HEK293 (cell line): ENCODE measurements at regions not wholly inside any gene's neighbourhood (a gene's known extent, or its start where the extent isn't known, plus 50 kb on each side); places are given as distances from the start of the nearest gene placed in this dataset.

Source experiments
- CTCF ChIP-seq: fragments of 450-650 bp; formaldehyde crosslinking; IDR thresholded peaks from 2 replicates; pipeline ENCODE4 v1.5.1; 2016; ENCODE audit warnings: missing biosample characterization, missing genetic modification characterization
- KLF10 ChIP-seq: fragments of 450-650 bp; IDR thresholded peaks from 2 replicates; pipeline ENCODE4 v1.5.1; 2018; ENCODE audit warnings: missing biosample characterization, mild to moderate bottlenecking, missing genetic modification characterization
- PATZ1 ChIP-seq: fragments of 450-650 bp; formaldehyde crosslinking; IDR thresholded peaks from 2 replicates; pipeline ENCODE4 v1.5.1; 2016; ENCODE audit warnings: missing biosample characterization, missing genetic modification characterization
- PRDM2 ChIP-seq: fragments of 450-650 bp; formaldehyde crosslinking; IDR thresholded peaks from 2 replicates; pipeline ENCODE4 v1.5.1; 2016; ENCODE audit warnings: missing biosample characterization, missing genetic modification characterization, borderline replicate concordance
- SCRT2 ChIP-seq: fragments of 450-650 bp; formaldehyde crosslinking; IDR thresholded peaks from 2 replicates; pipeline ENCODE4 v1.5.1; 2016; ENCODE audit warnings: missing biosample characterization, missing genetic modification characterization
- TSHZ1 ChIP-seq: fragments of 450-650 bp; formaldehyde crosslinking; IDR thresholded peaks from 2 replicates; pipeline ENCODE4 v1.5.1; 2016; ENCODE audit warnings: missing biosample characterization, missing genetic modification characterization, borderline replicate concordance
- ZNF274 ChIP-seq, 2 experiments: fragments of 200-500 bp in 1 of 2; fragments of 450-650 bp in 1 of 2; sonication (Bioruptor generic) in 1 of 2; formaldehyde crosslinking in 1 of 2; IDR thresholded peaks; 2 replicates each; pipeline versions ENCODE4 v1.5.1 to v1.6.1; 2014 to 2016; ENCODE audit warnings: borderline replicate concordance in 1 of 2, inconsistent platforms in 1 of 2, low read length in 1 of 2, missing biosample characterization in 1 of 2, missing genetic modification characterization in 1 of 2
- ZNF510 ChIP-seq: fragments of 450-650 bp; formaldehyde crosslinking; IDR thresholded peaks from 2 replicates; pipeline ENCODE4 v1.5.1; 2018; ENCODE audit warnings: mild to moderate bottlenecking, missing genetic modification characterization, missing biosample characterization; ENCODE audit not compliant: insufficient replicate concordance
- ZNF518A ChIP-seq: fragments of 450-650 bp; formaldehyde crosslinking; conservative IDR thresholded peaks from 2 replicates; pipeline ENCODE4 v1.5.1; 2016; ENCODE audit warnings: low read depth, missing biosample characterization, missing genetic modification characterization
- ZNF521 ChIP-seq: fragments of 450-650 bp; formaldehyde crosslinking; IDR thresholded peaks from 2 replicates; pipeline ENCODE4 v1.5.1; 2017; ENCODE audit warnings: missing biosample characterization, mild to moderate bottlenecking, missing genetic modification characterization
- ZNF580 ChIP-seq: fragments of 450-650 bp; formaldehyde crosslinking; IDR thresholded peaks from 2 replicates; pipeline ENCODE4 v1.5.1; 2016; ENCODE audit warnings: missing biosample characterization, missing genetic modification characterization
- ZNF707 ChIP-seq: fragments of 450-650 bp; formaldehyde crosslinking; IDR thresholded peaks from 2 replicates; pipeline ENCODE4 v1.5.1; 2016; ENCODE audit warnings: missing biosample characterization, missing genetic modification characterization
- ZNF792 ChIP-seq: fragments of 450-650 bp; formaldehyde crosslinking; IDR thresholded peaks from 2 replicates; pipeline ENCODE4 v1.5.1; 2016; ENCODE audit warnings: missing biosample characterization, missing genetic modification characterization

GRCh38 chr16:61024180-61024900 is 1011.9 kb downstream of the CDH8 start:
- TF ChIP-seq CTCF (tag by site-specific recombination) = no peak
- no peak for TF ChIP-seq ZNF580
- TF ChIP-seq ZNF274 (IDR thresholded peaks at IDR 0.05; ENCODE audit: low read length) = no peak
- no peak for TF ChIP-seq ZNF274 (tag by site-specific recombination; IDR thresholded peaks at IDR 0.05; ENCODE audit: borderline replicate concordance)
- no peak for TF ChIP-seq ZNF707 (tag by site-specific recombination)
- TF ChIP-seq ZNF521 = no peak
- TF ChIP-seq ZNF518A (tag by site-specific recombination) = no peak
- no peak for TF ChIP-seq KLF10 (tag by site-specific recombination)
- no peak for TF ChIP-seq PATZ1 (tag by site-specific recombination)
- no peak for TF ChIP-seq PRDM2 (tag by site-specific recombination)
- TF ChIP-seq TSHZ1 = no peak
- no peak for TF ChIP-seq ZNF792 (tag by site-specific recombination)
- no peak for TF ChIP-seq ZNF510
- no peak for TF ChIP-seq SCRT2
